DMS153 (cell line): ENCODE measurements at regions not wholly inside any gene's neighbourhood (a gene's known extent, or its start where the extent isn't known, plus 50 kb on each side); places are given as distances from the start of the nearest gene placed in this dataset.
A peak's percentile ranks its signal among the peaks of the same experiment; 100 is the strongest.
"Not testable (repeated sequence)": the region's sequence is repeated elsewhere in the genome, so short reads cannot be mapped to it uniquely, and the experiment has no call there.

ENCODE experiments used
- DNase-seq: peaks from one replicate; lab custom pipeline; 2025; lab: John Stamatoyannopoulos, UW

- DNase-seq, result no peak
Observed at GRCh38 chr1:99062192-99062591, 57.5 kb upstream of the PLPPR5 start.

GRCh38 chr1:99069146-99069545 lies 64.5 kb upstream of the PLPPR5 start:
- no peak for DNase-seq

GRCh38 chr1:99078529-99078928 lies 73.9 kb upstream of the PLPPR5 start:
- not testable (repeated sequence) for DNase-seq

GRCh38 chr1:99082366-99082765 lies 77.7 kb upstream of the PLPPR5 start:
- no peak for DNase-seq

- no peak for DNase-seq
Observed at GRCh38 chr1:99083338-99083737, 78.7 kb upstream of the PLPPR5 start.

GRCh38 chr1:99084562-99084961 lies 79.9 kb upstream of the PLPPR5 start:
- no peak for DNase-seq

GRCh38 chr1:99086057-99086456 lies 81.4 kb upstream of the PLPPR5 start:
- no peak for DNase-seq

- no peak for DNase-seq
Observed at GRCh38 chr1:99098589-99098988, 93.9 kb upstream of the PLPPR5 start.

GRCh38 chr1:99106274-99106673 lies 101.6 kb upstream of the PLPPR5 start:
- DNase-seq, result no peak

GRCh38 chr1:99107680-99108079 lies 103.0 kb upstream of the PLPPR5 start:
- no peak for DNase-seq

GRCh38 chr1:99110140-99111041 lies 105.7 kb upstream of the PLPPR5 start:
- no peak for DNase-seq

- DNase-seq, result no peak
Observed at GRCh38 chr1:99115231-99115630, 110.6 kb upstream of the PLPPR5 start.

- no peak for DNase-seq
Observed at GRCh38 chr1:99119188-99119587, 114.5 kb upstream of the PLPPR5 start.

- no peak for DNase-seq
Observed at GRCh38 chr1:99122039-99122438, 117.4 kb upstream of the PLPPR5 start.

- DNase-seq, result no peak
Observed at GRCh38 chr1:99123936-99124335, 119.3 kb upstream of the PLPPR5 start.

- DNase-seq, result no peak
Observed at GRCh38 chr1:99131546-99131945, 126.9 kb upstream of the PLPPR5 start.

GRCh38 chr1:99133756-99134500 lies 129.3 kb upstream of the PLPPR5 start:
- no peak for DNase-seq

GRCh38 chr1:99137554-99138206 lies 126.6 kb upstream of the PLPPR4 start:
- DNase-seq, result no peak

- DNase-seq, result no peak
Observed at GRCh38 chr1:99139876-99140275, 124.4 kb upstream of the PLPPR4 start.

GRCh38 chr1:99146129-99146848 lies 118.0 kb upstream of the PLPPR4 start:
- DNase-seq, result peak; percentile 93

- DNase-seq, result no peak
Observed at GRCh38 chr1:99149952-99150351, 114.3 kb upstream of the PLPPR4 start.

- DNase-seq, result no peak
Observed at GRCh38 chr1:99152132-99152531, 112.2 kb upstream of the PLPPR4 start.
